ENCODE measurements at regions not wholly inside any gene's neighbourhood (a gene's known extent, or its start where the extent isn't known, plus 50 kb on each side); places are given as distances from the start of the nearest gene placed in this dataset.

DNA sequence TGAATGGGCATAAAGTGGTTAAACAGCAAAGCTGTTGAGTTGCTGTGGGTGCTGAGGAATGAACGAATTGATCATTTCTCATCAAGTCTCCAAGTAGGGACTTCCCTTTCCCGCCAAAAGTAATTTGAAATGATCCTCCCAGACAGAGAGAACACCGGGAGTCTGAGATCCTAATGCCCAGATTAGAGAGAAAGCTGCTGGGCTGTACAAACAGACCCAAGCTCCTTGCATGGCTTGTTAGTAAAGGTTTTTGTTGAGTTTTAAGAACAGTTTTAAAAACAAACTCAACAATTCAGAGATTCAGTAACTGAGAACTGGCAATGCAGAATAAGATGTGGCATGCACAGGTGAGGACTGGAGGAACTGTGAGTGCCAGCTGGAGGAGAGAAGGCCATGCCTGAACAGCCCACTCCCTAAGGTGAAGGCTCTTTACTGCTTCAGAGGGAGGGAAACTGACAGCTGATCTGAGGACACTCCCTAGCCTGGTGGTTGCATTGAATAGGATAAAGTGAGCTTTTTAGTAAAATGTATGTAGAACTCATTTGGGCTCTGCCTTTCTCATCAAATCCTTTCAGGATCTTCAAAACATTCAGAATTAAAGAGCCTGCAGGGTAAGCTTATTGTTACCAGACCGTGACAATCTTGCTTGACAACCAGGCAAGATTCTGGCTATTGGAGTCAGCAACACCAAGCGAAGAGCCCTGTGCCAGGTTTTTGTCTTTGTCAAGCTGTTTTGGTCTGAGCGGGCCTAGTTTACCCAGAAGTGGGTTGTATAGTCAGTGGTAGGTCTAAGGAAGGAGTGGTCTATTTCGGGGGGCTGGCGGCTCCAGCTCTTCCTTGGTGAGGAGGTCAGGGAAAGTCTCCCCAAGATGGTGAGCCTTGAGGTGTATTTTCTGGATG, 63.2 kb upstream of the IGFBP5 start:
- H3K36me3 ChIP-seq (ENCODE audit: low read depth, missing control alignments): no peaks in the 10 kb centered on the region
- H3K27me3 ChIP-seq: no peaks in the 10 kb centered on the region
- no peak overlapping the region for H3K4me3 ChIP-seq
- DNase-seq: no peak
- no peak overlapping the region for H3K27ac ChIP-seq
- no peaks in the 10 kb centered on the region for H3K4me1 ChIP-seq
- 74 to 84% methylated on average over 8 of the region's 8 CpGs for WGBS, 2 donors
- no peaks in the 10 kb centered on the region for H3K9me3 ChIP-seq
- intact Hi-C loops (cut with DNase I; ENCODE audit: low total_unique reads): no loop called here
- TF ChIP-seq POLR2A (IDR thresholded peaks at IDR 0.05): no peak
- TF ChIP-seq, protein P1, sequence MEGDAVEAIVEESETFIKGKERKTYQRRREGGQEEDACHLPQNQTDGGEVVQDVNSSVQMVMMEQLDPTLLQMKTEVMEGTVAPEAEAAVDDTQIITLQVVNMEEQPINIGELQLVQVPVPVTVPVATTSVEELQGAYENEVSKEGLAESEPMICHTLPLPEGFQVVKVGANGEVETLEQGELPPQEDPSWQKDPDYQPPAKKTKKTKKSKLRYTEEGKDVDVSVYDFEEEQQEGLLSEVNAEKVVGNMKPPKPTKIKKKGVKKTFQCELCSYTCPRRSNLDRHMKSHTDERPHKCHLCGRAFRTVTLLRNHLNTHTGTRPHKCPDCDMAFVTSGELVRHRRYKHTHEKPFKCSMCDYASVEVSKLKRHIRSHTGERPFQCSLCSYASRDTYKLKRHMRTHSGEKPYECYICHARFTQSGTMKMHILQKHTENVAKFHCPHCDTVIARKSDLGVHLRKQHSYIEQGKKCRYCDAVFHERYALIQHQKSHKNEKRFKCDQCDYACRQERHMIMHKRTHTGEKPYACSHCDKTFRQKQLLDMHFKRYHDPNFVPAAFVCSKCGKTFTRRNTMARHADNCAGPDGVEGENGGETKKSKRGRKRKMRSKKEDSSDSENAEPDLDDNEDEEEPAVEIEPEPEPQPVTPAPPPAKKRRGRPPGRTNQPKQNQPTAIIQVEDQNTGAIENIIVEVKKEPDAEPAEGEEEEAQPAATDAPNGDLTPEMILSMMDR (IDR thresholded peaks at IDR 0.05): no peak

DNA sequence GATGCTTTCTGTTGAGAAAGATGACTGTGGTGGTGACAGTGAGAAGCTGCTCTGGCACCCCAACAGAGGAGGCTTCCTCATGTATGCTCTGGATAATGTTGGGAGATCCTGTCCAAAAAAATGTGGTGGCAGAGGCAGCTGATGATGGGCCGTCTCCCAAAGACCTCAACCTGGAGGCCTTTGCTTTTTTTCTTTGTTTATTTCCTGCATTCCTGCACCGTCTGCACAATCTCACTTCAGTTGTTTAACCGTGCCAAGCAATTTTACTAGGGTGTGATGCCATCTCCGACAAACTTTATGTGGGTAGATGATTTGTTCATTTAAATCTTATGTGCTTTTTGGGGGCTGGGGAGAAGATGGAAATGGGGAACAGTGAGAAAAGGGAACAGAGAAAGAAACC, 62.2 kb upstream of the IGFBP5 start:
- Histone ChIP-seq H3K4me1 (no peaks in the 10 kb centered on the region), H3K27me3 (no peaks in the 10 kb centered on the region), H3K36me3 (ENCODE audit: low read depth, missing control alignments) (no peaks in the 10 kb centered on the region), H3K9me3 (no peaks in the 10 kb centered on the region), H3K4me3 (no peak overlapping the region), H3K27ac (no peak overlapping the region)
- DNase-seq: no peak
- intact Hi-C loops (cut with DNase I; ENCODE audit: low total_unique reads): no loop called here
- WGBS, 2 donors: 71 to 77% methylated on average over 4 of the region's 4 CpGs
- no peak for TF ChIP-seq POLR2A (IDR thresholded peaks at IDR 0.05)
- TF ChIP-seq, protein P1 (IDR thresholded peaks at IDR 0.05): no peak

DNA sequence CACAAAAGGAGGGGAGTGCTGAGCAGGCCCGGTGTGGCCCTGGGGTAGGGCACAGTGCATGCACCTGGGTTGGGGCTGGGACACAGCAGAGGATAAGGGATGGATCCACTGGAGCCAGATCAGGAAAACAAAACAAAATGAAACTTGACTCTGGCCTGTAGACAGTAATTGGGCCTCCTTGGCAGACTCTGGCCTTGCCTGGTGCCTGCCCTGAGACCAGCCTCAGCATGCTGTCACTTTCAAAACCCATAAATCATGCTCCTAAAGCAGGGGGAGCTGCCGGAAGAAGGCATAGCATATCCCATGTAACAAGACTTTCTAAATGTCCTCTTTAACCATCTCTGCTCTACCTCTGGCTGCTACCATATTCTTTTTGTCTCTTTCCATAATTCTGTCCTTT, 61.1 kb upstream of the IGFBP5 start:
- H3K9me3 ChIP-seq: no peaks in the 10 kb centered on the region
- TF ChIP-seq POLR2A (IDR thresholded peaks at IDR 0.05): no peak
- TF ChIP-seq, protein P1 (IDR thresholded peaks at IDR 0.05): no peak
- H3K4me3 ChIP-seq: no peak overlapping the region
- no peak for DNase-seq
- H3K36me3 ChIP-seq (ENCODE audit: low read depth, missing control alignments): no peaks in the 10 kb centered on the region
- H3K4me1 ChIP-seq: no peaks in the 10 kb centered on the region
- intact Hi-C loops (cut with DNase I; ENCODE audit: low total_unique reads): no loop called here
- no peaks in the 10 kb centered on the region for H3K27me3 ChIP-seq
- no peak overlapping the region for H3K27ac ChIP-seq
- WGBS, 2 donors: 97 to 98% methylated on average over 2 of the region's 2 CpGs

DNA sequence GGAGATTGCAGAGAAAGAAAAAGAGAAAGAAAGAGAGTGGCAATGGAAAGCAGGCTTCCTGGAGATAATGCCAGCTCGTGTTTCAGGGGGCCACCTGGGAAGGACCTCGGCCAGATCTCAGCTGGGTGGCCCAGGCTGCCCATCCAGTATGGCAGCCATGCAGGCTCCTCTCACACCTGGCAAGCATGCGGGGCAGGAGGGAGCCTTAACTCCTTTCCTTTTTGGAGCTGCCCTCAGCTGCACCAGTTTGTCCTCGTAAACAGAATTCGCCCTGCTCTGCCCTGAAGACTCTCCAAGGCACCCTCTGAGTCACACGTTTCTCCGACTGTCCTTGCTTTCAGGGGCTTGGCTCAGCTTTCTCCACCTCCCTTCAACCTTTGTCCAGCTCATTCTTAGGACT, 59.5 kb upstream of the IGFBP5 start:
- H3K9me3 ChIP-seq: no peaks in the 10 kb centered on the region
- no peaks in the 10 kb centered on the region for H3K4me1 ChIP-seq
- TF ChIP-seq, protein P1 (IDR thresholded peaks at IDR 0.05): no peak
- TF ChIP-seq POLR2A (IDR thresholded peaks at IDR 0.05): no peak
- H3K27ac ChIP-seq: no peak overlapping the region
- no peaks in the 10 kb centered on the region for H3K27me3 ChIP-seq
- H3K4me3 ChIP-seq: no peak overlapping the region
- 86 to 94% methylated on average over 7 of the region's 7 CpGs for WGBS, 2 donors
- no peaks in the 10 kb centered on the region for H3K36me3 ChIP-seq (ENCODE audit: low read depth, missing control alignments)
- DNase-seq: no peak
- intact Hi-C loops (cut with DNase I; ENCODE audit: low total_unique reads): no loop called here

DNA sequence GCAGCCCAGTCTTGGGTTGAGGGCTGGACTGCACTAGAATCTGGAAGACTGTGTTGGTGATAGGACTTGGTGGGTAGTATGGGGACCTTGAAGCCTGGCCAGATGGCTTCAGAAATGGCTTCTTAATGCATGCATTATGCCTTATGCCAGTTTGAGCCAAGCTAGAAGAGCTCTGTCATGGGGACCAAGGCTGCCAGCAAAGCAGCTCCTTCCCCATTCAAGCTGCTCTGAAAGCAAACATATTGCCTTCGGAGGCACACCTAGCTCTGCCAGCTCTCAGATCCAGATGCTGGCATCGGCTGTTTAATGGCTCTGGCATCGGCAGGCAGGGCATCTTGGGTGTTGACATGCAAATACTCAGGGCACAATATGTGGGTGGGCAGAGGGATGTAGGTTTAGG, 59.0 kb upstream of the IGFBP5 start:
- Histone ChIP-seq H3K9me3 (no peaks in the 10 kb centered on the region), H3K4me1 (no peaks in the 10 kb centered on the region), H3K4me3 (no peak overlapping the region), H3K27ac (no peak overlapping the region), H3K27me3 (no peaks in the 10 kb centered on the region), H3K36me3 (ENCODE audit: low read depth, missing control alignments) (no peaks in the 10 kb centered on the region)
- no peak for DNase-seq
- WGBS, 2 donors: 89 to 95% methylated on average over 3 of the region's 3 CpGs
- TF ChIP-seq POLR2A (IDR thresholded peaks at IDR 0.05): no peak
- TF ChIP-seq, protein P1 (IDR thresholded peaks at IDR 0.05): no peak
- intact Hi-C loops (cut with DNase I; ENCODE audit: low total_unique reads): no loop called here

All from testis (tissue), 2 donors.